Ovary (tissue), 3 donors: ENCODE measurements at regions not wholly inside any gene's neighbourhood (a gene's known extent, or its start where the extent isn't known, plus 50 kb on each side); places are given as distances from the start of the nearest gene placed in this dataset.

ENCODE experiments used
- CTCF ChIP-seq, 3 donors: fragments of 450-650 bp in 2 of 3; fragments of 200-600 bp in 1 of 3; IDR thresholded peaks; one replicate each; pipeline versions ENCODE4 v1.5.1 to v1.8.0; 2016 to 2022; ENCODE audit warnings: antibody characterized with exemption in 3 of 3, mild to moderate bottlenecking in 1 of 3
- POLR2A ChIP-seq: fragments of 450-650 bp; IDR thresholded peaks from one replicate; pipeline ENCODE4 v1.6.1; 2017; ENCODE audit warnings: antibody characterized with exemption, mild to moderate bottlenecking, moderate library complexity
- donor health status: DM: no; HTN: no; CAD: no.

DNA sequence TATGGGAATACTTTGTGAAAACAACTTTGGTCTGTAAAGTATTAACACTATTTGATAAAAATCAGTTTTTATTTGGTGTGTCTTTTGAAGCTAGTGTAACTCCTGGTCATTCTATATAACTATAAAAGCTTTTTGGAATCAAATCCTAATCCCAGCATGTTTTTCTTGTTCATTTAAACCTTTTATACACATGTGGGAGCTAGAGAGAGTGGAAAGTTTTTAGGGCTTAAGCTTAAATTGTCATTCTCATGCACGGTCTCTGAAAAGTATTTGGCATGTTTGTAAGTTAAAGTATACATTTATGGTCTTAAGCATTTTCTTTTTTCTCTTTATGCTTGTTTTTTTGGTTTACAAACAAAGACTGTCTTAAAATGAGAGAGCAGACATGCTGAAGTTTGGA lies 83.4 kb upstream of the RARB start:
- TF ChIP-seq CTCF (IDR thresholded peaks at IDR 0.05): no peak
- no peak for TF ChIP-seq POLR2A
